22Rv1 (cell line): ENCODE measurements at regions not wholly inside any gene's neighbourhood (a gene's known extent, or its start where the extent isn't known, plus 50 kb on each side); places are given as distances from the start of the nearest gene placed in this dataset.

Experiments
- CTCF ChIP-seq: fragments of 450-650 bp; IDR thresholded peaks from 2 replicates; pipeline ENCODE4 v1.5.1; 2017; ENCODE audit warnings: mild to moderate bottlenecking
- ZFX ChIP-seq: fragments of 450-650 bp; IDR thresholded peaks from 2 replicates; pipeline ENCODE4 v1.6.1; 2017; ENCODE audit warnings: antibody characterized with exemption, borderline replicate concordance

- no peak for TF ChIP-seq CTCF
- no peak for TF ChIP-seq ZFX
These were observed 217.7 kb upstream of the KIRREL3 start for GRCh38 chr11:127218275-127218608.
